ENCODE measurements at regions not wholly inside any gene's neighbourhood (a gene's known extent, or its start where the extent isn't known, plus 50 kb on each side); places are given as distances from the start of the nearest gene placed in this dataset.
"Not testable (repeated sequence)": the region's sequence is repeated elsewhere in the genome, so short reads cannot be mapped to it uniquely, and the experiment has no call there.

DNA sequence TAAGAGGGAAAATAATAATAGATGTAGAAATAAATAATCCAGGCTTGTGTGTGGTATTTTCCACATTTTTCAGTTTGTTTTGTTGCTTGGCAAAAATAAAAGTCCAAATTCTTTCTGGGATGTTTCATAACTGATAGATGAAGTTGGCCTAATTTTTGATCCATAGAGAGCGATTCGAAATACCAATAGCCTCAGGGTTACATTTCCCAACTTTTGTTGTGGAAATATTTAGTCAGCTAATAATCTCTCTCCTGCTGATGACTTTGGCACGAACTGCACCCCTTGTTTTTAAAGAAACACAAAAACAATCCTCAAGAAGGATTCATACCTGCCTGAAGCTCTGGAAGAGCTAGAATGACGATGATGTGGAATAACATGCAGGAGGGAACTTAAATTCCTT lies 483.2 kb downstream of the ADRA2A start:
- DNase-seq (ENCODE audit: low read depth in 1 of 2, low spot score in 1 of 2): no peak

DNA sequence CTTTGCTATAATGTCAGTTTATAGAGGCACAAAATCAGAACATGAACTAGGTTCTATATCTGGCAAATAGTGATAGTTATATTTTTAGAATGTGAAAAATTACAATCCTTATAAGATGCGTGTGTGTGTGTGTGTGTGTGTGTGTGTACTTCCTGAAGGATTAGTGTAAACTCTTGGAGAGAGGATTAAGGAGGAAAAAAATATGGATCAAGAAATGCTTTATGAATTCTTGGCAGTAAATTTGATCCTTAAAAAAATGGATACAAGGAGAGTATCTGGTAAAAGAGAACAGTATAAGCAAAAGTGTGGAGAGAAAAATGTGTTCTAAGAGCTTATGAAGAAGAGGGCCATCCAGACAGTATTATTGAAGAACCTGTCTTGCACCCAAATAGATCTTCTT lies 484.3 kb downstream of the ADRA2A start:
- no peak for DNase-seq (ENCODE audit: low read depth in 1 of 2, low spot score in 1 of 2)

DNA sequence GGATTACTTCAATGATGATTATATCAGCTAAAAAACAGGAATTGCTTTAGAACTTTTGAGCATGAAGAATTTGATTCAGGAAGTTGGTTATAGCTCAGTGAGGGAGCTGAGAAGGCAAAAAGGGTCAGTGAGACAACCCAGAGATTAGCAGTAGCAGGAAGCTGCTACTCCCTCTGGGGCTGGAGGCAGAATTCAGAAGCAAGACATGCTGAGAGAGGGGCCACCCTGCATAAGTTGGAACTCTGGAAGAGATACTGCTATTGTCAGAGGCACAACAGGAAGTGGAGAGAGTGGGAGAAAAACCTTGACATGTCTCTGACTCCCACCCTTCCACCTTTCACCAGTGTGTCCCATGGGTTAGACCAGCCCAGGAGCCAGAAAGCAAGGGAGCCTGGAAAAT lies 488.7 kb downstream of the ADRA2A start:
- DNase-seq (ENCODE audit: low read depth in 1 of 2, low spot score in 1 of 2): no peak

DNA sequence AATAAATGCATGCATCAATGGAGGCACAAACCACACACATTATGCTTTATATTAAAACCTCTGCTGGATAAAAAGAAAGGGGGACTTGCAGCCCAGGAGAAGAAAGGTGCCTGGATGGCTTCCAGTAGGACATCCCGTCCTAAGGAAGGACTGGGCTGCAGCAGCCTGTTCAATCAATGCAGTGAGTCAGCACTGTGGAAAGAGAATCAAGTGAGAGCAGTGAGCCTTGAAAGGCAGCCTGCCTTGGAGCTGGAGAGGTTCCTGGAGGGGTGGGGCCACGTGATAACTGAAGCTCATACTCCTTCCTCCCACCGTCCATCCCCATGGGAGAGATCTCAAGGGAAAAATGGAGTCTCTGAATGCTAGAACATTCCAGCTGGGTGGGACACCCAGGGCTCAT lies 501.2 kb downstream of the ADRA2A start:
- DNase-seq (ENCODE audit: low read depth in 1 of 2, low spot score in 1 of 2): no peak

DNA sequence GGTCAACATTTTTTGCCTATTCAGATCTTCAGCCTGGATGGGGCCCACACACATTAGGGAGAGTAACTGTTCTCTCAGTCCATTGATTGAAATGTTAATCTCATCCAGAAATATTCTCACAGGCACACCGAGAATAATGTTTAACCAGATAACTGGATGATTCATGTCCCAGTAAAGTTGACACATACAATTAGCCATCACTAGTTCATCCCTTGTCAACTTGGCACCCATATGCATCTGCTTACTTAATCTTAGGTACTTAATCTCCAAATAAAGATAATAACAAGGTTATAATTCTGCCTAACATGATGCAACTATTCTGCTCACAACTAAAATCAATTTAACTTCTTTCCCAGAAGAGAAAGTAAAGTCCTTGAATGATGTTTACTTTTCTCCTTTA lies 502.6 kb downstream of the ADRA2A start:
- no peak for DNase-seq (ENCODE audit: low read depth in 1 of 2, low spot score in 1 of 2)

DNA sequence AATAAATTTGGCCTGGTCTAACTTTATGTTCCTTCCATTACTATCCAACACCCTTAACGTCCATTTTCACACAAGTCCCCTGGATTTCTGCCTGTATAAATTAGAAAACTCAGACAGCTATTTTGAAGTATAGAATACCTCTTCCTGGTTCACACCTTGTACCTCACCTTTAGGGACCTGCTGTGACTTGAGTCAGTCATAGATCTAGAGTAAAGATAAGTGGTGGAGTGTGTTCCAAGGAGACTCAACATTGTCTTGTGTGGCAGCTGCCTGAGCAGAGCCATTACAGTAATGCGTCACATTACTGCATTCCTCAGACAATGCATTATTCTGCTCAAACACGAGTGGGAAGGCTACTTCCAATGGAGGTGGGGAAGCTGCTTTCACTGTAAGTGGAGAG lies 513.9 kb downstream of the ADRA2A start:
- no peak for DNase-seq (ENCODE audit: low read depth in 1 of 2, low spot score in 1 of 2)

DNA sequence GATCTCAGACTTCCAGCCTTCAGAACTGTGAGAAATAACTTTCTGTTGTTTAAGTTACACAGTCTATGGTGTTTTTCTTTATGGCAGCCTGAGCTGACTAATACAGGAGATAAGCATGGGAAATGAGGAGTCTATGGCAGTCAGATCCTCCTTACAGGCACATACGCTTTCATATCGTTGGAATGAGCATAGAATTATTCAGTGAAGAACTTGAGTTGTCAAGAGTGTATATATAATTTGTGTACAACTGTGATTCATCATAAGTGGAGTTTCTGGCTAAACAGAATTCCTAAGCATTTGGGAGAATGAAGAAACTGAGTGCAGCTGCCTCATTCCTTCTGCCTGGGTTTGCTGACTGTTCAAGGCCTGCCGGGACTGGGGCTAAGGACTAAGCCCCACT lies 516.7 kb downstream of the ADRA2A start:
- no peak for DNase-seq (ENCODE audit: low read depth in 1 of 2, low spot score in 1 of 2)

DNA sequence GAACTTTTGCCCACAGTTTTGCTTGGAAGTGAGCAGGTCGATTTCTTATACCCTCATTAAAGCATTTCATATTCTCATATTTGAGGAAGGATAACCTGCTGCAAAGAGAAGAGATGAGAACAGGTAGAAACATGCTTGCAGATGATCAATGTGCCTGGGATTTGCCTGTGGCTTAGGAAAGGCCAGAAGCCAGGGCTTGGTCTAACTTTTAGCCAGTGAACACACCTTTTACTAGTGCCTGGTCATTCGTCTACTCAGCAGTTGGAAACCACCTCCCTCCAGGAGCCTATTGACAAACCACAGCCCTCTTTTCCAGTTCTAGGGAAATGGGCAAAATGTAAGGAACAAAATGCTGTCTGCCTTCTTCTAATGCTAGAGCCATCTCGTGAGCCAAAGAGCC lies 518.3 kb downstream of the ADRA2A start:
- DNase-seq (ENCODE audit: low read depth in 1 of 2, low spot score in 1 of 2): no peak

DNA sequence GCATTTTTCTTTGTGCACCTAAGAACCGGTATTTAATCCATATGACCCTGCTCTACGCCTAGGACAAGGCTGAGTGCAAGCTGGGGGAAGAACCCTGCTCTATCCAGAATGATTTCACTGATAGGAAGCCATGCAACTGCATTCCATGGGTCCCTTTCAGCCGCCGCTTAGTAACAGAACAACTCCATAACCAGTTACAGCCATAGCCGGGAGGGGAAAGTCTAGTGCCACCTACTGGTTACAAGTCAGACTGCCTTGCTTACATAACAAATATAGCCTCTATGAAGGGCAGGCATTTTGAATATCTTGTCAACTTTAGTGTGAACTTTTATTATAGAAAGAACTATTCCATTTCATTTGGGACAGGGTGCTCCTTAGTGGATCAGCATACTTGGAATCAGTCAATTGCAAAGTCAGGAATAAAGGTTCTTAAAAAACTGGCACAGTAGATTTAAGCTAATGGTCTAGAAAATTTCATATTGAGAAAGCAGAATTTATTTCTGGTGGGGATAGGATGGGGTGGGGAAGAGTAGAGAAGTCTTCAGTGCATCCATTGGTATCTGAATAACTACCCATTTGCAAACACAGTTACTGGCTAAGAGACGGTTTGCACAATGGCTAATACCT lies 521.7 kb downstream of the ADRA2A start:
- DNase-seq (ENCODE audit: low read depth in 1 of 2, low spot score in 1 of 2): peak in 1 of 2 donors; percentile 32

DNA sequence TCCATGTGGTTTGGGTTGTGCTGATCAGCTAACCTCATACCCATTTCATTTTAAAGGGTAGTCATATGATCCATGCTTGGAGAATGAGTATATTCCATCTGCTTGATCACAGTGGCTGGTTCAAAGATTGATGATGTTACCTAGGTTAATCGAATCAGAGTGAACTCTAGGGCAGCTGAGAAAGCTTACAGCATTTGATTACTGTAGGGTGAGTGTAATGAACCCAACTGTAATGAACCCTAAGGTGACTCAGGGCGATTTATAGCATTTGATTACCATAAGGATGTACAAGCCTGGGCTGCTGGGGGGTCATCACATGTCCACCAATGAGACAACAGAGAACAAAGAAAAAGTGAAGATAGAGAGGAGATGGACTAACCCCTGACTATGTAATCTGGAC lies 523.1 kb downstream of the ADRA2A start:
- no peak for DNase-seq (ENCODE audit: low read depth in 1 of 2, low spot score in 1 of 2)

DNA sequence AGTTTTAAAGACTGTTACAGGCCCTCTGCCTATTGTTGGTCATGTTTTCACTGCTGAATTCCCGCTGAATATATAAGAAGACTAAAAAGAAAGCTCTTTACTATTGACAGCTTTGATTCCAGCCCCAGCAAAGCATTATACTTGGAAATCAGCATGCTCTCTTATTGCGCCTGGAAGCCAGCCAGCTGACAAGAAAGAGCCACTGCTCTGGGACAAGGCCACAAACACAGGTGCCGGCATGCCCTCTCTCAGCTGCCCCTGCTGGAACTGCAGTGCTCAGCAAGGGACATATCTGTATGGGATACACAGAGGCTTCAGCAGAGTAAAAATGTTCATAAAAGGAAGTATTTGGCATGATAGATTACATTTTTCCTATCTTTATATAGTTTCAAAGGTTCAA lies 523.9 kb downstream of the ADRA2A start:
- no peak for DNase-seq (ENCODE audit: low read depth in 1 of 2, low spot score in 1 of 2)

DNA sequence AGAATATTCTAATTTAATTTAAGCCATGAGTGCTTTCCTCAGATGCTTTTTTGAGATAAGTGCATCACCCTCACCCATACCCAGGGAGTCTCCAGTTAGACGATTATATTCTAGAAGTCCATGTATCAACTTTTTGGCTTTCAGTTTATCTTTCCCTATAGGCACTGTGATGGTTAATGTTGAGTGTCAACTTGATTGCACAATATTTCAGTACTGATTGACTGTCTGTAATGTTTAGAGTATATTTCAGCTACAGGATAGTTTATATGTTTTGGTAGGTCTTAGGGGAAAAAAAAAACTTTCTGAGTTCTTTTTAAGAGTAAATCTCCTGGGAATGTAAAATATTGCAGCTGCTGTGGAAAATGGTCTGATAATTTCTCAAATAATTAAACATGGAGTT lies 535.4 kb downstream of the ADRA2A start:
- DNase-seq (ENCODE audit: low read depth in 1 of 2, low spot score in 1 of 2): no peak

DNA sequence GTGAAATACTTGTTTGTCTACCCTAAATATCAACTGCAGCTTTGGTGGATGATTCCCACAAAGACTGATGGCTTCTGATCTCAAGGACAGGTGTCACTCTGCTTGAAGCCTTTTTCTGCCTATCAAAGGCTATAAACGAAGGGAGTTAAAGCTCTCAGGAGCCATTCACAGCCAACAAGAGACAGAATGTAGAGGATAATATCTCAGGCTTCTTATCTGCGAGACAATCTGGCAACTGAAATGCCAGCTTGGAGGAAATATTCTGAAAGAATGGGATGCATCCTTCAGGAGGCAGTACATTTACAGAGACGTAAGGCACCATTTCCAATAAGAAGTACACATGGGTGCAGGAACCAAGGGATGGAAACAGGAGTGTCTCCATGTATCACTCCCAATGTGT lies 549.4 kb downstream of the GPAM start:
- DNase-seq (ENCODE audit: low read depth in 1 of 2, low spot score in 1 of 2): no peak

DNA sequence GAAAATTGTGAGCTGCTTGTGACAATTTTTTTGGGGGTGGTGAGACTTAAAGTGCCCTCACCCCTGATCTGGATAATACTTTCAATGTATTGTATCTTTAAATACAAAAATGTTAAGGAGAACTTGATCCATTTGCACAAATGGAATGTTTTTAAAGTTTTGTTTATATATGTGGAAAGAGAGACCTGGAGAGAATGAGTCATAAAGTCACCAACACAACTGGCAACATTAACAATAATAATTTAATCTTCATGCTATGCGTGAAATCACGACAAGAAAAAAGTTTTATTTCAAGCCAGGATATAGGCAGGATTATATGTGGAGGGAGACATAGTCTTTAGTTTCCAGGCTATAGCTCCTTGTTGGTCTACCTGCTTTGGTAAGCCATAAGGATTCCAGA lies 537.5 kb downstream of the GPAM start:
- no peak for DNase-seq (ENCODE audit: low read depth in 1 of 2, low spot score in 1 of 2)

DNA sequence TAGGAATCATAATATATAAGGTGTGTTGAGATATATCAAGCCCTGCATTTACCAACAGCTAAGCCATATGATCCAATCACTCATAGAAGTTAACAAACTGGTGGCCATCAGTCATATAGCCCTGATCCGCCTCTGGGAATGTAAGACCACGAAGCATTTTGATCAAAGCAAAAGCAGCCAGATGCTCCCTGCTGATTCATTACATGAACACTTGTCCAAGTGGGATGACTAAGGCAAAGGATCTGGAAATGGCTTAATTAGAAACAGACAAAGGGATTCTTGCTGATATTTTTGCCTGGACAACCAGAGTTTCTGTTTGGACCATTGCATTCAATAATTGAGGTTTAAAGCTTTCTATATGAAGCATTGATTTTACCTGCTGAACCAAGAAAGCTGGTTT lies 535.5 kb downstream of the GPAM start:
- no peak for DNase-seq (ENCODE audit: low read depth in 1 of 2, low spot score in 1 of 2)

DNA sequence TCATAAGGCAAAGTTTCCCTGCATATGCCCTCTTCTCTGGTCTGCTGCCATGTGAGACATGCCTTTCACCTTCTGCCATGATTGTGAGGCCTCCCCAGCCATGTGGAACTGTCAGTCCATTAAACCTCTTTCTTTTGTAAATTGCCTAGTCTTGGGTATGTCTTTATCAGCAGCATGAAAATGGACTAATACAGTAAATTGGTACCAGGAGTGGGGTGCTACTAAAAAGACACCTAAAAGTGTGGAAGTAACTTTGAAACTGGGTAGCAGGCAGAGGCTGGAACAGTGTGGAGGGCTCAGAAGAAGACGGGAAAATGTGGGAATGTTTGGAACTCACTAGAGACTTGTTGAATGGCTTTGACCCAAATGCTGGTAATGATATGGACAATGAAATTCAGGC lies 534.5 kb downstream of the GPAM start:
- not testable (repeated sequence) for DNase-seq (ENCODE audit: low read depth in 1 of 2, low spot score in 1 of 2)

DNA sequence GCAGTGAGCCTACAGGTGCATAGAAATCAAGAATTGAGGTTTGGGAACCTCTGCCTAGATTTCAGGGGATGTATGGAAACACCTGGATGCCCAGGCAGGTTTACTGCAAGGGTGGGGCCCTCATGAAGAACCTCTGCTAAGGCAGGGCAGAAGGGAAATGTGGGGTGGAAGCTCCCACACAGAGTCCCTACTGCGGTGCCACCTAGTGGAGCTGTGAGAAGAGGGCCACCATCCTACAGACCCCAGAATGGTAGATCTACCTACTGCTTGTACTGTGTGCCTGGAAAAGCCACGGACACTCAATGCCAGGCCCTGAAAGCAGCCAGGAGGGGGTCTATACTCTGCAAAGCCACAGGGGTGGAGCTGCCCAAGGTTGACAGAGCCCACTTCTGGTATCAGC lies 533.5 kb downstream of the GPAM start:
- DNase-seq (ENCODE audit: low read depth in 1 of 2, low spot score in 1 of 2): no peak

DNA sequence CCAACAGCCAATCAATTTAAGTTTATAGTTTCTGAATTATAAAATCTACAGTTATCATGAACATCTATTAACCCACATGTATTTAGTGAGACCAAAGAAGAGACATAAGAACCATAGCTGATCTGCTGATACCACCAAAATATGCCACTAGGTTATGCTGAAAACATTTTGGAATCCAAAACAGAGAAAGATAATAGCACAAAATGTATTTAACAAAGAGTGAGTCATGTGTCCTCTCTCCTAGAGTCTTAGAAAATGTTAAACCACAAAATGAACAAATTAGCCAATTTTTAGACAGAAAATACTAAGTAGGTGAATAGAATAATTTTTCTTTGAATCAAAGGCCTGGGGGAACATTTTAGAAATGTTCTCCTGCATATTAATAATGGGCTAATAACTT lies 527.5 kb downstream of the GPAM start:
- DNase-seq (ENCODE audit: low read depth in 1 of 2, low spot score in 1 of 2): no peak

DNA sequence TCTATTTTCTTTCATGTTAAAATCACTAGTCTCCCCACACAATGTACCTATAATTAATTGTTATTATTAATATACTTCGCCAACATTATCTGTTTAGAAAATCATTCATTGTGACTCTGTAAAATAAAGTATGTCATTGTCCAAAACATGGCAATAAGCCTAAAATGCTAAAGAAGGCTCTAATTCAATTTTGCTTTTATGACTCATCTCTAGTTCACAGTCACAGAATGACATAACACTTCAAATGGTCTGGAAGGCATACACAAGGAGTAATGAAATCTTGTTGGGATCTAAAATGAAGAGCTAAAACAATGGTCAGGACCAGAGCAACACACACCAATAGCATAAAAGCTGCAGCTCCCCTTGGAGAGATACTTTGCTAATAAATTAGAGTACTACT lies 505.8 kb downstream of the GPAM start:
- DNase-seq (ENCODE audit: low read depth in 1 of 2, low spot score in 1 of 2): no peak

DNA sequence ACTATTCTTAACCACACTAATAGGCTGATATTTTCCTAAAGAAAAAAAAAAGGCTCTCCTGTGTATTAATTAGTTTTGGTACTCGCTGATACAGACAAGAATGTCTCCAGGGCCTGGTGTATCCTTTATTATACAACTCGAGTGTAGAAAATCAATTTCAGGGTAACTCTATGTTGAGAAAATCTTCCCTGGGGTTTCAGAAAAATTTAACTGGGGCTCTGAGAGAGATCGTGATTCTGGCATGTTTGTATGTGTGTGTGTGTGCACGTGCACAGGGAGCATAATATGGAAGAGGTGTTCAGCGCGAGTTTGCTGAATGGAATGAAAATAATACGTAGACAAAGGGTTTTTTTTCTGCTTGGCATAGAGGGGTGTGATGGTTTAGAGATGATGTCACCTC lies 496.8 kb downstream of the GPAM start:
- DNase-seq (ENCODE audit: low read depth in 1 of 2, low spot score in 1 of 2): no peak

DNA sequence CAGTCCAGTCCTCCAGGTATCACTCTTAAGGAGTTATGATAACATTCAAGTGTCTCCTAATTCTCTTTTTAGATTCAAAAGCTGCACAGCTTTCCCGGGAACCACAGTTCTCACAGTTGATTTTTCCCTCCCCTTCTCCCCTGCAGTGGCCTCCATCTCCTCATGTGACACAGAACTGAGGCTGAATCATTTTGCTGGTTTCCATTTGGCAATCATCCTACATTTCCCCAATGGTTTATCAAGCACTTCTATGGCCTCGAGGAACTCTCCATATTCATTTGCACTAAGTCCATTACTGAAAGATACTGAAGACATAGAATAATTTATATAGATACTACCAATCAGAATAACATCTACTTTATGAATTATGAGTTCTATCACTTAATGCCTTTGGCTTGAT lies 484.9 kb downstream of the GPAM start:
- no peak for DNase-seq (ENCODE audit: low read depth in 1 of 2, low spot score in 1 of 2)

DNA sequence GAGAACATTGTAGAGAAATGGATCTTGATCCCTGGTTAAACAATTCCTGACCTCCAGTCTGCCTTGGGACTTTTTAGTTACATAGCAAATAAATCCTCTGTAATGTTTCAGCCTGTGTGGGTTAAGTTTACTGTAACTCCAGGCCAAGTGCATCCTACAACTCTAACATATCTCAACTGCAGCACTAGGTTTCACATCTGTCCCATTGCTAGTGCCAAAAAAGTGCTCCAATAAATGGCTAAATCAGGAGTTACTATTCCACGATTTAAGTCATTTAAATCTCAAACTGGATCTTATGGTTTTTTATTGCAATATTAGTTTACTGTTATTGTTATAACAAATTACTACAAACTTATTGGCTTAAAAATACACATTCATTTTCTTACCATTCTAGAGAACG lies 479.6 kb downstream of the GPAM start:
- no peak for DNase-seq (ENCODE audit: low read depth in 1 of 2, low spot score in 1 of 2)

DNA sequence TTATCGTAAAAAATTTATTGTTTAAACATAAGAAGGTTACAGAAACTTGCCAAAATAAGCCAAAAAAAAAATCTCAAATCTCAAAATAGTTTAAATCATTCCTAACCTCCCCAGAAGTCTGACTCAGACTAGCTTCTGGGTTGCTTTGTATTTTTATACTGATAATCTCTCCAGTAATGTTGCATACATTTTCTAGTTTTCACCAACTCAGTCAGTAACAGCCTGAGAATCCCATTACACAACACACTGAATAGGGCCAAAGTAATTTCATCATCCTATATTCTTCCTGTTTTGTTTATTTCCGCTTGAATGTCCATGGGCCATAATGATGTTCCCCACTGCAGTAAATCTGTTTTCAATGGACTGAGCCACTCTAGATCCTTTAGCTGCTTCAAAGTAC lies 478.5 kb downstream of the GPAM start:
- no peak for DNase-seq (ENCODE audit: low read depth in 1 of 2, low spot score in 1 of 2)

DNA sequence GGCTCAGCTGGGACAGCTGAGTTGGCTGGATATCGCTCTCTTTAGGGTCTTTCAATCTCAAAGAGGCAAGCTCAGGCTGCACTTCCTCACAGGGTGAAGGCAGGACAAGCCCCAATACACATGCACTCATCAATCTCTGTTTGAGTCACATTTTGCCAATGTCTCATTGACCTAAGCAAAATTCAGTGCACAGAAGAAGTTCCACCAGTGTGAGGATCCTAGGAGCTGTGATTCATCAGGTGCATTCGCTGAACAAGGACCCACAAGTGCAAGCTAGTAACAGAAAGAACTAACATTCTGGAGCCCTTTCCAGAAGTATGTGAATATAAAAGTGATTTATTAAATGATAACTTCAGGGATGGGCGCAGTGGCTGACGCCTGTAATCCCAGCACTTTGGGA lies 477.2 kb downstream of the GPAM start:
- no peak for DNase-seq (ENCODE audit: low read depth in 1 of 2, low spot score in 1 of 2)
